ENCODE measurements at regions not wholly inside any gene's neighbourhood (a gene's known extent, or its start where the extent isn't known, plus 50 kb on each side); places are given as distances from the start of the nearest gene placed in this dataset.
A peak's percentile ranks its signal among the peaks of the same experiment; 100 is the strongest.
"Not testable (repeated sequence)": the region's sequence is repeated elsewhere in the genome, so short reads cannot be mapped to it uniquely, and the experiment has no call there.

DNA sequence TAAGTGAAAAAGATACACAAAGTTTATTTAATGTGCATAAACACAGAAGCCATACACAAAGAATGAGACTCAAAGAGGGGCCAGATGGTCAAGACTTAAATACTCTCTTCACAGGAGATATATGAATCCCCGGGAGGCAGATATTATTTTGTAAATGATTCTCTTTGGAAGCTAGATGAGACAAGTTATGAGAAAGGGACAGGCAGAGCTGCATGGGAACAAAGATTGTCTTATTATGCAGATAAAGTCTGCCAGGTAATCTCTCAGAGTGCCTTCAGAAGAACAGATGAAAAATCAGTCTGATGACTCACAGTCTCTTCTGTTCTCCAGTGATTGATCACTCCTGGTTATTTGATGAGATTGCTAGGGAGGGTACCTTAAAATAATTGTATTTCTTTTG is 89.0 kb downstream of the NAF1 start:
- no peak for DNase-seq

DNA sequence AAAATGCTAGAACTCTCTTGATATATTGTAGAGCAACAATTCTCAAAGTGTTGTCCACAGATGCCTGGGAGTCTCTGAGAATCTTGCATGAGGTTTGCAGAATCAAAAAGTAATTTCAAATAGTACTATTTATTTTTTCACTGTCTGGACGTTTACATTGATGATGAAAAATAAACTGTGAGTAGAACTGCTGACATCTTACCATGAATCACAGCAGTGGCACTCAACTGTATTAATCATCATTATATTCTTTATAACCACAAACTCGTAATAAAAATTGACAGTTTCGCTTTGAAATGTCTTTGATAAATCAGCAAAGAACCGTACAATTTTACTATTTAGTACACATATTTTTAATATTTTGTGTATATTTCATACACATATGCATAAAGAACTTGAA is 94.5 kb downstream of the NAF1 start:
- no peak for DNase-seq

DNA sequence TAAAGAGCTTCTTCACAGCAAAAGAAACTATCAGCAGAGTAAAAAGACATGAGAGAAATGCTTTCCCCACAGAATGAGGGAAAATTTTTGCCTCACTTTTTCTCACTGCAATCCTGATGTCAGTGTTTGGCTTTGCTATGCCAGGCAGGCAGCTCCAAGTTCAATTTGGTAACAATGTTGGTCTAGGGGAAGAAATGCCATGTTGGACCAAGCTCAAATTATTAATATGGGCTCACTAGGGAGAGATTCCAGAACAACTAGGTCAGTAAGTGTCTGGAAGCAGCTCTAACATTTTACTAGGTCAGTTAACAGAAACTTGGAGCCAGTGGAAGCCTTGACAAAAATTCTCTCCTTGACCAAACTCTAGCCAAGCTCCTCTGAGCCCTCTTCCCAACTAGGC is 95.4 kb downstream of the NAF1 start:
- no peak for DNase-seq

DNA sequence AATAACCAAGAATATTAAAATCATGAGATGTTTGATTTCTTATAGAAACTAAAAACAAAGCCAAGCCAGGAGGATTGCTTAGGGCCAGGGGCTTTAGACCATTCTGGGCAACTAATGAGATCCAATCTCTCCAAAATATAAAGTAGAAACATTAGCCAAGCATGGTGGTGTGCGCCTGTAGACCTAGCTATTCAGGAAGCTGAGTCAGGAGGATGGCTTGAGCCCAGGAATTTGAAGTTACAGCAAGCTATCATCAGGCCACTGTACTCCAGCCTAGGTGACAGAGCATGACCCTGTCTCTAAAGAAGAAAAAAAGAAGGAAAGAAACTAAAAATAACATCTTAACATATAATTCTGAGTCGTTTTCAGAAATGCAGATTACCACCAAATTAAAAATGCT is 96.7 kb downstream of the NAF1 start:
- DNase-seq: no peak

DNA sequence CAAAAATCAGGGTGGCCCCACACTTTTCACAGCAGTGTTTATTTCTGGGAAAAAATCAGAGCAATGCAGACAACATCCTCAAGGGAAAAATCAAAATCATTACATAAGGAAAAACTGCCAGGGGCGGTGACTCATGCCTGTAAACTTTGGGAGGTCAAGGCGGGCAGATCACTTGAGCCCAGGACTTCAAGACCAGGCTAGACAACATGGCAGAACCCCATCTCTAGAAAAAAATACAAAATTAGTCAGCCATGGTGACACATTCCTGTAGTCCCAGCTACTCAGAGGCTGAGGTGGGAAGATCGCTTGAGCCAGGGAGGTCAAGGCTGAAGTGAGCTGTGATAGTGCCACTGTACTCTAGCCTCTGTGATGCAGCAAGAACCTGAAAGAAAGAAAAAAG is 102.8 kb downstream of the NAF1 start:
- no peak for DNase-seq

DNA sequence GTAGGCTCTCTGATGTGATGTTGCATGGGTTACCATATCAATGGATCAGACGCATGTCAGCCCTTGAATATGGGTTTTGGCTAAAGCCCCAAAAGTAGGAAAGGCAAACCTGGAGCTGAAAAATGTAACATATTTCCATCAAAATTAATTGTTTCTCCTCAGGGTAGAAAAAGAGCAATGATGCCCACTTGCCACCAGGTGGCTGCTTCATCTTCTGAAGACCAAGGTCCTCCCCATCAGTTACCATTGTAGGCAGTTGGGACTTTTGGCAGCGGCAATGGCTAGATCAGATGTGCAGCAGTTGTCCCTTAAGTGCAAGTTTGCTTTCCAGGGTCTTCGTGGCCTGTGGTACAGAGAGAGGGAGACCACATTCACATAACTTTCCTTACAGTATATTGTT is 118.2 kb downstream of the NAF1 start:
- DNase-seq: peak in 1 of 6 experiments; percentile 3

DNA sequence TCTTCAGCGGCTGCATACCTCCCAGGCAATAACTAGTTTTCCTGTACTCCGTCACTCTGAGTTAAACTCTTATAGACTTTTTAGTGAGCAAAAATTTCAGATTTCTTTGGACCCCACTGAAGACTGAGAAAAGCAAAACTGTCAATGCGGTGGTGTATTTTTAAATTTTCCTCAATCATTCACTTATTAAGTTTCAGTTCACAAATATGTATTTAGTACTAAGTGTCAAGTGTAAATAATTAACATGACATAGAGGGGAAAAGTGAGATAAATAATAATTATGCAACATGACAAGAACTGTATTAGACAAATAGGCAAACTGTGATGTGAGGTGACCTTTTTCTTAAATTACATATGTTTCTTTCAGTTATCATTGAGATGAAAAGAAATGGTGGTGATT is 124.4 kb downstream of the NAF1 start:
- no peak for DNase-seq

DNA sequence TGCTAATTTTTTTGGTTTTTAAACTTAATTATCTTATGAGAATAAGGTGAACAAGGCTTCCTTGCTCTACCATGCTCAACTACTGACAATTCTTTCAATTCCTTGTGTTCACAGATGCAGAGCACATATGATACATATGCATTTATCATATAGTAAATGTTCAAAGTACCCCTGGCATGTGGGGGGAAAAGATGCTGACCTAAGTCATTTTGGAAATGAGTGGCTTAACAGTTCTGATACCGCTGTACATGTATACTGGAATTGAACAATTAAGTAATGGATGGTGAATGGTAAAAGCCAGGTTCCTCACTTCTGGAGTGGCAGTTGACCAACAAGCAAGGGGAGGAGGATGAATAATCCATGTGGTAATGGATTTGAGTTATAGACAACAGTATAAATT is 149.6 kb downstream of the NAF1 start:
- DNase-seq: no peak

DNA sequence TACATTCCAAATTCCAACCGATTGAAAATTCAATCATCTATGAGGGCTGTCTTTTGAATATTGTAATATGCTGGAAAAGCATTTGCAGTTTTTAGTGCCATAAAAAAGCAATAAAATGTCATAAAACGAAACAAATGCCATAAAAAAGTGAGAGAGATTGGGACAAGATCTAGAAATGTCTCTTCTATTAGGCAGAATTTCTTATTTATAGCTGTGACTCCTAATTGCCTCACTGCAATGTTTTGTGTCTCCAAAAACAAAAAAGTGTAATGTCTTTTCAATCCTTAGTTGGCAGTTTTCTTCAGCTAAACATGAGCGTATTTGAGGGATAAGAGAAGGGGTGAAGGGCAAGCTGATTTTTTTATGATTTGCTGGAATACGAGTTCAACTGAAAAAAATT is 153.9 kb downstream of the NAF1 start:
- DNase-seq: no peak

DNA sequence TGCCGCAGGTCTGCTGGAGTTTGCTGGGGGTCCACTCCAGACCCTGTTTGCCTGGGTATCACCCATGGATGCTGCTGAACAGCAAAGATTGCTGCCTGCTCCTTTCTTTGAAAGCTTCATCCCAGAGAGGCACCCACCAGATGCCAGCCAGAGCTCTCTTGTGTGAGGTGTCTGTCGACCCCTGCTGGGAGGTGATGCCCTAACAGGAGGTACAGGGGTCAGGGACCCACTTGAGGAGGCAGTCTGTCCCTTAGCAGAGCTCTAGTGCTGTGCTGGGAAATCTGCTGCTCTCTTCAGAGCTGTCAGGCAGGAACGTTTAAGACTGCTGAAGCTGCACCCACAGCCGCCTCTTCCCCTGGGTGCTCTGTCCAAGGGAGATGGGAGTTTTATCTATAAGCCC is 162.7 kb downstream of the NAF1 start:
- DNase-seq: no peak

DNA sequence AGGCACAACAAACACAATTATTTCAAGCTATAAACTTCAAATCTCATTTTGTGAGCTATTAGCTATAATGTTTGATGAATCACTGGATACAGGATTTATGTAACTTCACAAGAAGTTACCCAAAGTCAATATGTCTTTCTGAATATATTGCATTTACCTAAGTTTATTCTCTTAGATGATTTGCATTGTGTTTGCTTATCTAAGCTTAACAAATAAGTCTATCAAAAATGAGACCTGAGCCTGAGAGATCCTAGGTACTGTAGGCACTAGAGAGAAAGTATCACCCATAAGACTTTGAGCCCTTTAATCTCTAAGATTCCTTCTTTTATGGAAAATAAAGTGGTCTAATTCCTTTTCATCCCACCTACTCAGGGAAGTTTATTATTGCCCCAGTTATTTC is 178.2 kb downstream of the NAF1 start:
- no peak for DNase-seq

DNA sequence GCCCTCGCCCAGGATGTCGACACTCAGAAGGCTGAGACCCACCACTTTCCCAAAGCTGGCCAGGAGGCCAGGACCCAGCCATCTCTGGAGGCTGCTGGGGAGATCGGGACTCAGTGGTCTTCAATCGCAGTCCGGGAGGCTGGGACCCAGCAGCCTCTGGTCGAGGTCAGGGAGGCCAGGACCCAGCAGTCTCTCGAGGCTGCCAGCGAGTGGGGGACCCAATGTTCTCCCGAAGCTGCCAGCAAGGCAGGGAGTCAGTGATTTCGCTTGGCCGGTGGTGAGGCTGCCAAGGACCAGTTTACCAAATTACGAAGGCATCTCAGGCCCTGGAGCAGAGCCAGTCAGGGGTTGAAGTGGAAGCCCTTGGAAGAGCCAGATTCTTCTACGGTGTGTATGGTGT is 181.6 kb downstream of the NAF1 start:
- no peak for DNase-seq

DNA sequence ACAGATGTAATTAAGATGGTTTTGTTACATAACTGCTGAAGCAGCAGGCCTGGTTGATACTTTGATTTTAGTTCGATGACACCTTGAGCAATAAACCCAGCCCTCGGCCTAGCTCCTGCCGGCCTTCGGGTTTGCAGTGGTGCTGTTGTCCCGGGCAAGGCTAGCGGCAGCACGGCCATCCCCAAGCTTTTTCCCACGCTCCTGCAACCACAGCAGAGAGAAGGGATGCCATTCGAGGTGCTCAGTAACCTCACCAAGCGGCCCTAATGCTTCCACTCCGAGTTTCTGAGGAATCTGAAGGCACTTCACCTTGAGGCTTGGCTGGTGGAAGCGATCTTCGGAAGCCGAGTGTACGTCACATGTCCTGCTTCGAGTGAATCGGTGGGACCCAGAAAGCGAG is 182.1 kb downstream of the NAF1 start:
- DNase-seq: peak in 1 of 6 experiments; percentile 0

DNA sequence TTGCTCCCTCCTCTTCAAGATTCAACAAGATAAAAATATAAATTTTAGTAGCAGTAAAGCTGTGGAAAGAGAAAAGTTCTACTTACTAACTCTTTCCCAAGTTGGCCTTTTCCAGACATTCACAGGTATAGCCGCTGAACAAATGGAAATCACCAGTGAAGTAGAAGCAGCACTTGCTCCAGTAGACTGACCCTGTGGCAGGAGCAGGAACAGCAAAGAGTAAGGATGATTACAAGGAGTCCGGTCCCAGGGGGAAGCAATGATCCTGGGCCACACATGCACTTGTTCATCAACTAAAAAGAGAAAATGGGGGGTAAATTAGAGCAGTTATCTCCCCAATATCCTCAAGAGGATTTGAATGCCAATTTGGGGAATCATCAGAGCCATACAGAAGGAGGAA is 184.9 kb downstream of the NAF1 start:
- no peak for DNase-seq

DNA sequence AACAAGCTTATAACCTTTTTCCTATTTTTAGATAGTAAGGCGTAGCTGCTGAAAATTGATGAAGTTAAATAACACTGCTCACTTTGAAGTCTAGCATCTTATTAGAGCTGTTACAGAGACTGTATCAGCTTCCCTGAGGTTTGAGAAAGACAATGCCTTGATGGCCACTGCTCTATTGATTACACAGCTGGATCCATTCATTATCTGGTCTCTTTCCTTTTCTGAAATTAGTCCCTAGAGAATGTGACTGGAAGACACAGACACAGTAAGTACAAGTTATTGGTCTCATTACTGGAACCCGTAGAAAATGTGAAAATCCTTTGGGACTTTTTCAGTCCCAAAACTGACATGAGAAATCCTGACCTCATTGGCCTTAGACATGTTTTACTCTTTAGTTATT is 188.3 kb downstream of the NAF1 start:
- no peak for DNase-seq

DNA sequence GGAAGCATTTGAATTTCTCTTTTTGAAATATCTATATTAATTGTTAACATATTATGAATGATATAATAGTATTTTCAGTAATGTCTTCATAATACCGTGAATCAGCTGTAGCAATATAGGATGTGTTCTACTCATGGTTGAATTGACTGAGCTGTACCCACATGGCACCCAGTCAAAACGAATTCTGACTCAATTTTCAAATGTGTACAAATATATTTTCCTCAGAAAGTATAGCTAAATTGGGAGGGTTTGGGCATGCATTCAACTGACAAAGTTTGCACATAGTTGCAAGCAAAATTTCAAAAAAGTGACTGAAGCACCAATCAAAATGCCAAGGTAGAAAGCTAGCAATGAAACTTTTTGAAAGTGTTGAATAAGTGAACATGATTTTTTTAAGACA is 188.9 kb downstream of the NAF1 start:
- no peak for DNase-seq

DNA sequence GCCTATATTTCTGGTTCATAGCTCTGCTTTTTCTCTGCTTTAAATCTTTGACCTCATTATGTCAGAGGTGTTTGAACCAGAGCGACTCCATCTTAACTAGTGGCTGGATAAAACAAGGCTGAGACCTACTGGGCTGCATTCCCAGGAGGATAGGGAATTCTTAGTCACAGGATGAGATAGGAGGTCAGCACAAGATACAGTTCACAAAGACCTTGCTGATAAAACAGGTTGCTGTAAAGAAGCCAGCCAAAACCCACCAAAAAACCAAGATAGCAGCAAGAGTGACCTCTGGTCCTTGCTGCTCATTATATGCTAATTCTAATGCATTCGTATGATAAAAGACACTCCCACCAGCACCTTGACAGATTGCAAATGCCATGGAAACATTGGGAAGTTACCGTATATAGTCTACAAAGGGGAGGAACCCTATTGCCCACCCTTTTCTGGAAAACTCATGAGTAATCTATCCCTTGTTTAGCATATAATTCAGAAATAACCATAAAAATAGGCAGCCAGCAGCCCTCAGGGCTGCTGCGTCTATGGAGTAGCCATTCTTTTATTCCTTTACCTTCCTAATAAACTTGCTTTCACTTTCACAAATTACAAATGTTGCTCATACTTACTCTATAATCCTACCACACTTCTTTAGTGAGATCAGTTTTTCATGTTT is 193.9 kb downstream of the NAF1 start:
- no peak for DNase-seq

DNA sequence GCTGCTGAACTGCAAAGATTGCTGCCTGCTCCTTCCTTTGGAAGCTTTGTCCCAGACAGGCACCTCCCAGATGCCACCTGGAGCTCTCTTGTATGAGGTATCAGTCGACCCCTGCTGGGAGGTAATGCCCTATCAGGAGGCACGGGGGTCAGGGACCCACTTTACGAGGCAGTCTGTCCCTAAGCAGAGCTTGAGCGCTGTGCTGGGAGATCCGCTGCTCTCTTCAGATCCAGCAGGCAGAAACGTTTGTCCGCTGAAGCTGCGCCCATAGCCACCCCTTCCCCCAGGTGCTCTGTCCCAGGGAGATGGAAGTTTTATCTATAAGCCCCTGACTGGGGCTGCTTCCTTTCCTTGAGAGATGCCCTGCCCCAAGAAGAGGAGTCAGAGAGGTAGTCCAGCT is 197.5 kb downstream of the NAF1 start:
- no peak for DNase-seq

DNA sequence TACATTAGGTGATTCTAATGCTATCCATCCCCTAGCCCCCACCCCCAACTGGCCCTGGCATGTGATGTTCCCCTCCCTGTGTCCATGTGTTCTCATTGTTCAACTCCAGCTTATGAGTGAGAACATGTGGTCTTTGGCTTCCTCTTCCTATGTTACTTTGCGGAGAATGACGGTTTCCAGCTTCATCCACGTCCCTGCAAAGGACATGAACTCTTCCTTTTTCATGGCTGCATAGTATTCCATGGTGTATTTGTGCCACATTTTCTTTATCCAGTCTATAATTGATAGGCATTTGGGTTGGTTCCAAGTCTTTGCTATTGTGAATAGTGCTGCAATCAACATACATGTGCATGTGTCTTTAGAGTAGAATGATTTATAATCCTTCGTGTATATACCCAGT is 200.7 kb downstream of the NAF1 start:
- DNase-seq: not testable (repeated sequence)

DNA sequence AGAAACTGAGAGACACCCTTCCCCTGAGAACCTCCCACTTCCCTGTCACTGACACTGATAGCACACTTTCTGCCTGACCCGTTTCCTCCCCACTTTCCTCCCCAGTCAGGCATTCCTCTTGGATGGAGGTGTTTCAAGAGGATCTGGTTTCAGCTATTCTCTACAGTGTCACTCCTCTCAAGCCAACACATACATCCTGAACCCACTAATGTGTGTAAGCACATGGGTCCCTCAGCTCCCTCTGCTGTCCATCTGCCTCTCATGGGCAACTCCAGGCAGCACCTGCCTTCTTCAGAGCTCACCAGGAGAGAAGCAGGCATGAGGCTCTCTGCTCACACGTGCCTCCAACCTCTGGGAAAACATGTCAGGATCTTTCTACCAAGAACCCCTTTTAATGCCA is 207.6 kb downstream of the NAF1 start:
- no peak for DNase-seq

DNA sequence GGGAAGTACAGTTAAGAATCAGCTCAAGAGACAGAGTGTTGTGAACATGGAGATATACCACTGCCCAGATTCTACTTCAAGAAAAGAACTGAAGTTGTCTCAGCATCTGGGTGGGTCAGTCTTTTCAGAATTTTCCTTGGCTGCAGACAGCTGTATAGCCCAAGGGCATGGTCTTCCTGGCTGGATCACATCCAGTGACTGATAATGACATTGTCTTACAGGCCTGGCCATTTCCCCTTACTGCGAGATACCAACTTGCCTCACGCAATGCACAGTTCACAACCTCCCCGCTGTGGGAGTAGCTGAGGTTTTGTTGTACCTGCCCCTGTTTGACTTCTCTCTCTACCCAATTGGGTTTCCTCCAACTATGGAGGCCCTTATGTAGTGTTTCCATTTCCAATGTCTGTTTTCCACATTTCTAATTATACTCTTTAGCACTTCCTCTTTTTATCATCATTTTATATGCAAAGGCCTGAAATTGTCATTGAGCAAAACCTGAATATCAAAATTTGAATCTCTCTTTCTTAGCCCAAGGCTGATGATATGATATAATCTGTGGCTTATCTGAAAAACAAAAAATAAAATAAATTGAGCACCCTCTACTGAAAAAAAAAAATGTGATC is 209.1 kb downstream of the NAF1 start:
- no peak for DNase-seq

DNA sequence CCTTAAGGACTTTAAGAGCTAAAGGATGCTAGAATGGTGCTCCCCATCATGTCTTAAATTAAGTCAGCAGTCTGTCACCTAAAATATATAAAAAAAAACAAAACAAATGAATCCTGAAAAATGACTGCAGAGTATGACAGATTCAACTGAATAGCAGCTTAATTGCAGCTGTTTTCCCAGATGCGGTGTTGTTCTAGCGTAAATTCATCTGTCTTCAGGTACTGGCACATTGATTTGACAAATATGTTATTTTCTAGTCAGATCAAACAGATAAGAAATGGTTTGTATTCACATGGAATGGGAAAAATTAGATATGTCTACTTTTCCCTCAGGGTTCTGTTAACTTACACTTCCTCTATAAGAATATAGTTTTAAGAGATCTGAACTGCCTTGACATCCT is 211.7 kb downstream of the NAF1 start:
- no peak for DNase-seq

DNA sequence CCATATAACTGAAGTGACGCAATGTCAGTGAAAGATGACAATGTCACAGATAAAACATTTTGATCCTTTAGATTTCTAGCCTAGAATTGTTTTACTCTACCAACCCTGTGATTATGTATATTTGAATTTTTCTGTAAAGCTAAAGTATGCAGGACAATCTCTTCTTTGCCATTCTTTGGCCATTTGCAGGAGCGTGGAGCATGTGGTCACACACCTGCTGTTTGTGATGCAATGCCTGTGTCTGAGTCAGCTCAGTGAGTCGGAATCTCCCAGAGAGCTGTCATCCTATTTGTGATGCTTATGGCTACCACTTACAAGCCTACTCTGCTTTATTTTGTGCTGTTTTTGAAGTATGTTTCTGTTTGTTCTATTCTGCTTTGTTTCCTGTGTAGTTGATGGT is 214.5 kb downstream of the NAF1 start:
- DNase-seq: no peak

DNA sequence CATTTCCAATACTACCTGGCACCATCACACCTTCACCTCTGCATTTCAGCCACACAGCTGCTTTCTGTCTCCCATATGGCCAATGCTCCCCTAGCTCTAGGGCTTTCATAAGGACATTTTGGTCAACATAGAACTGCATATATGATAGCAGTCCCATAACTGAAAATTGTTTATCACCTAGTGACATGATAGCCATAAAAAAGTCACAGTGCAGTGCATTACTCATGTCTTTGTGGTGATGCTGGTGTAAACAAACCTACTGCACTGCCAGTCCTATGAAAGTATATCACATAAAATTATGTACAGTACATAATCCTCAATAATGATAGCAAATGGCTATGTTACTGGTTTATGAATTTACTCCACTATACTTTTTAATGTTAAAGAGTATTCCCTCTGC is 221.0 kb downstream of the NAF1 start:
- no peak for DNase-seq

DNA sequence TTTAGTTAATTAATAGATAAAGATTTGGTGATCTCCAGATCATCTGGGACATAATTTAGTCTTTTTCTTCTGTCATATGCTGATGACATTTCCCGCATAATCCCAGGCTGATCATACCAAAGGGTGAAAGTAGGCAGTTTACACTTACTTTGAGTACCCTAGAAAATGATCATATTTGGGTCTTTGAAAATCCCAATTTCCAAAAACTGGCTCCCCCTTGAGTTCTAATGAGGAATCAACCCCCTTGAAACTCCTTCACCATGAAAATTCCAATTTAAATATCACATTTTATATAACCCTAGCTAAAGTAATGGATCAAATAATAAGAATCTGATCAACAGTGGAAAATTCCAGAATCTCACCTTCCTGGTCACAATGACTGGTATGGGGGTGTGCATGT is 223.4 kb downstream of the NAF1 start:
- no peak for DNase-seq
